CD8-positive, alpha-beta memory T cell (primary cell): ENCODE measurements at regions not wholly inside any gene's neighbourhood (a gene's known extent, or its start where the extent isn't known, plus 50 kb on each side); places are given as distances from the start of the nearest gene placed in this dataset.

Experiments used
- CTCF ChIA-PET: fragments of 350-600 bp; sonication (Branson Sonifier 250); formaldehyde crosslinking; loops from one replicate; lab custom pipeline; 2021; ENCODE audit warnings: antibody characterized with exemption; lab: Charles Lee
- POLR2A ChIA-PET: fragments of 350-600 bp; sonication (Branson Sonifier 250); formaldehyde crosslinking; loops from one replicate; lab custom pipeline; 2021; ENCODE audit warnings: antibody characterized with exemption; lab: Charles Lee
- DNase-seq, 5 donors: peaks; one replicate each; pipeline versions ENCODE4 v3.0.0 to v3.0.0-alpha.2; 2020 to 2022; ENCODE audit warnings: mixed read lengths in 1 of 5
- H3K27ac ChIP-seq: one replicate; pipeline ENCODE4 v1.7.0; 2013; ENCODE audit warnings: low read depth, mild to moderate bottlenecking, low read length, moderate library complexity
- H3K27me3 ChIP-seq: 2 replicates; pipeline ENCODE4 v1.7.0; 2013; ENCODE audit warnings: low read length, mild to moderate bottlenecking; ENCODE audit not compliant: insufficient read depth, poor library complexity, severe bottlenecking
- H3K36me3 ChIP-seq: 2 replicates; pipeline ENCODE4 v1.7.0; 2013; ENCODE audit warnings: mild to moderate bottlenecking, low read length, moderate library complexity; ENCODE audit not compliant: insufficient read depth
- H3K4me1 ChIP-seq: 2 replicates; pipeline ENCODE4 v1.7.0; 2013; ENCODE audit warnings: mild to moderate bottlenecking, low read length, moderate library complexity; ENCODE audit not compliant: insufficient read depth
- H3K4me3 ChIP-seq: 2 replicates; pipeline ENCODE4 v1.7.0; 2013; ENCODE audit warnings: mild to moderate bottlenecking, low read length
- H3K9me3 ChIP-seq: 2 replicates; pipeline ENCODE4 v1.7.0; 2013; ENCODE audit warnings: mild to moderate bottlenecking, low read length
- H3K27ac Mint-ChIP-seq, 8 donors: one replicate each; pipeline ENCODE4 v1.8.0; 2020 to 2021; ENCODE audit warnings: mixed read lengths in 8 of 8, mild to moderate bottlenecking in 6 of 8, inconsistent platforms in 3 of 8, moderate library complexity in 3 of 8
- H3K27me3 Mint-ChIP-seq, 2 donors: one replicate each; pipeline ENCODE4 v1.8.0; 2020 to 2021; ENCODE audit warnings: mixed read lengths in 2 of 2, mild to moderate bottlenecking in 1 of 2, moderate library complexity in 1 of 2
- H3K36me3 Mint-ChIP-seq, 3 donors: one replicate each; pipeline ENCODE4 v1.8.0; 2020 to 2021; ENCODE audit warnings: mixed read lengths in 3 of 3, inconsistent platforms in 1 of 3, mild to moderate bottlenecking in 1 of 3
- H3K4me1 Mint-ChIP-seq, 3 donors: one replicate each; pipeline ENCODE4 v1.8.0; 2020 to 2021; ENCODE audit warnings: mixed read lengths in 3 of 3, inconsistent platforms in 1 of 3, mild to moderate bottlenecking in 1 of 3
- H3K4me3 Mint-ChIP-seq, 7 donors: one replicate each; pipeline ENCODE4 v1.8.0; 2020 to 2021; ENCODE audit warnings: mixed read lengths in 7 of 7, mild to moderate bottlenecking in 6 of 7, moderate library complexity in 4 of 7, inconsistent platforms in 2 of 7
- H3K9me3 Mint-ChIP-seq, 5 donors: one replicate each; pipeline ENCODE4 v1.8.0; 2020 to 2022; ENCODE audit warnings: mixed read lengths in 5 of 5, mild to moderate bottlenecking in 3 of 5, moderate library complexity in 2 of 5, inconsistent platforms in 1 of 5

DNA sequence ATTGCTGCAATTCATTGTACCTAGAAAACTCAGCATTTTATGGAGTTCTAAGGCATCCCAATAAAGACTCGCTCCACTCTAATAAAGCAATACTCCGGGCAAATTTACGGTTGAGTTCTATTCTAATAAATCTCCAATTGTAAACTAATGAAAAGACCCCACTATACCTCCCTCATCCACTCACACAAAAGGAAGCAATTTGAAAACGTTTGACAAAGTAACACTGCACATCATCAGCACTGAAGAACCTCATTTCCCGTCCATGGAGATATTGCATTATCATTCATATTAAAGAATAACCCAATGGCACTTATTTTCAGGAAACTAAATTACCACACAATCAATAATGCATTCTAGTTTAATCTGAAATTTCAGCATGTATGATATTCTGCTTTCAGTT lies 111.0 kb upstream of the LMO3 start:
- no peak overlapping the region for H3K4me3 ChIP-seq
- POLR2A ChIA-PET, result no interaction called here
- no peaks in the 10 kb centered on the region for H3K36me3 ChIP-seq
- DNase-seq, result no peak
- no peaks in the 10 kb centered on the region for H3K9me3 ChIP-seq
- H3K4me3 Mint-ChIP-seq, result no peak overlapping the region
- no peaks in the 10 kb centered on the region for H3K27me3 Mint-ChIP-seq
- H3K27ac ChIP-seq, result no peak overlapping the region
- H3K4me1 ChIP-seq, result no peaks in the 10 kb centered on the region
- no peaks in the 10 kb centered on the region for H3K4me1 Mint-ChIP-seq
- no peak overlapping the region for H3K27ac Mint-ChIP-seq
- peaks cover 3 to 26% (median 7%) of the 10 kb centered on the region in 5 donors for H3K9me3 Mint-ChIP-seq
- CTCF ChIA-PET, result no interaction called here
- H3K27me3 ChIP-seq, result no peaks in the 10 kb centered on the region
- no peaks in the 10 kb centered on the region for H3K36me3 Mint-ChIP-seq

GRCh38 chr12:16692099-16692498 lies 86.1 kb upstream of the LMO3 start:
- H3K36me3 ChIP-seq, result no peaks in the 10 kb centered on the region
- H3K27ac ChIP-seq, result no peak overlapping the region
- Mint-ChIP-seq H3K27ac (no peak overlapping the region), H3K9me3 (peaks cover 3 to 39% (median 12%) of the 10 kb centered on the region in 5 donors), H3K36me3 (no peaks in the 10 kb centered on the region), H3K4me3 (no peak overlapping the region), H3K4me1 (no peaks in the 10 kb centered on the region), H3K27me3 (no peaks in the 10 kb centered on the region)
- DNase-seq, result no peak
- ChIA-PET POLR2A (no interaction called here), CTCF (no interaction called here)
- no peaks in the 10 kb centered on the region for H3K9me3 ChIP-seq
- no peaks in the 10 kb centered on the region for H3K4me1 ChIP-seq
- no peak overlapping the region for H3K4me3 ChIP-seq
- no peaks in the 10 kb centered on the region for H3K27me3 ChIP-seq

- Histone ChIP-seq H3K9me3 (no peaks in the 10 kb centered on the region), H3K36me3 (no peaks in the 10 kb centered on the region), H3K27me3 (no peaks in the 10 kb centered on the region), H3K27ac (no peak overlapping the region), H3K4me3 (no peak overlapping the region), H3K4me1 (no peaks in the 10 kb centered on the region)
- H3K4me3 Mint-ChIP-seq, result no peak overlapping the region
- no peaks in the 10 kb centered on the region for H3K27me3 Mint-ChIP-seq
- no peaks in the 10 kb centered on the region for H3K36me3 Mint-ChIP-seq
- no peak overlapping the region for H3K27ac Mint-ChIP-seq
- DNase-seq, result no peak
- CTCF ChIA-PET, result no interaction called here
- POLR2A ChIA-PET, result no interaction called here
- H3K9me3 Mint-ChIP-seq, result peaks cover 3 to 37% (median 10%) of the 10 kb centered on the region in 5 donors
- H3K4me1 Mint-ChIP-seq, result no peaks in the 10 kb centered on the region
These were observed 85.7 kb upstream of the LMO3 start for GRCh38 chr12:16691624-16692023.

DNA sequence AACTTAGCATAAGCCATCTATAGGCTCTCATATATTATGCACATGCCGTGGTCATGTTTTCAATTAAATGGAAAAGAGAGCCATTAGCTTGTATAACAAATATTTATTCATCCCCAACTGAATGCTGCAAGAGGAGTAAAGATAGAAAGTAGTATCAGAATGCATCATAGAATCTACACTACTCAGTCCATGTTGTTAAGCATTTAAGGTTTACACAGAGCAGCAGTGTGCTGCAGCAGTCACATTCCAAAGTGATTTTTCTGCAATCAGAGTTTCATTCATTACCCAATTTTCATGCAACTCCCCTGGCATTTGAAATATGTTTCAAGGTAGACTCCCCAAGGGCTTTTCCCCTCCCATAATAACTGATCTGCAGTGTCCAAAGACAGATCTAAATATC lies 82.2 kb upstream of the LMO3 start:
- H3K9me3 Mint-ChIP-seq, result peaks cover 5 to 29% (median 10%) of the 10 kb centered on the region in 5 donors
- H3K4me1 Mint-ChIP-seq, result no peaks in the 10 kb centered on the region
- POLR2A ChIA-PET, result no interaction called here
- H3K9me3 ChIP-seq, result no peaks in the 10 kb centered on the region
- no peak for DNase-seq
- H3K4me3 Mint-ChIP-seq, result no peak overlapping the region
- H3K4me1 ChIP-seq, result no peaks in the 10 kb centered on the region
- H3K36me3 ChIP-seq, result no peaks in the 10 kb centered on the region
- H3K27me3 Mint-ChIP-seq, result no peaks in the 10 kb centered on the region
- no peak overlapping the region for H3K4me3 ChIP-seq
- no peaks in the 10 kb centered on the region for H3K36me3 Mint-ChIP-seq
- no peak overlapping the region for H3K27ac Mint-ChIP-seq
- H3K27ac ChIP-seq, result no peak overlapping the region
- CTCF ChIA-PET, result no interaction called here
- no peaks in the 10 kb centered on the region for H3K27me3 ChIP-seq

DNA sequence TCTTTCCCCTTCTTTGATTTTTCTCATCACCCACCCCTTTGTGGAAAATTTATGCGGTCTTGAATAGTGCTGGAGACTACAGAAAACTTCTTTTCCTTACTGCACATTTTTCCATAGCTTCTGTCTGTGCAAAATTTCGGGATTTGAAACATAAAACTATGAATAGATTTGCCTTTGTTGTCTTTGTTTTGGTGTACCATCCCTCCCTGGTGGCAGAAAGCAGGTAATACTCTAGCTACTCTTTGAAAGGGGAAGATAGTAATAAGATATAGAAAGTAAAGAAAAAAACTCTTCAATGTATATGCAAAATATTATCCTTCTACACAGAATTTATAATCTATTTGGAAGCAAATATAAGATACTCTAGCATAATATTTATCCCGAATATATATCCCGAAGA lies 79.1 kb upstream of the LMO3 start:
- Histone ChIP-seq H3K27ac (no peak overlapping the region), H3K4me3 (no peak overlapping the region), H3K36me3 (no peaks in the 10 kb centered on the region), H3K27me3 (no peaks in the 10 kb centered on the region), H3K9me3 (no peaks in the 10 kb centered on the region), H3K4me1 (no peaks in the 10 kb centered on the region)
- Mint-ChIP-seq H3K9me3 (peaks cover 8 to 23% (median 12%) of the 10 kb centered on the region in 5 donors), H3K4me1 (no peaks in the 10 kb centered on the region), H3K27ac (no peak overlapping the region), H3K4me3 (no peak overlapping the region), H3K36me3 (no peaks in the 10 kb centered on the region), H3K27me3 (no peaks in the 10 kb centered on the region)
- POLR2A ChIA-PET, result no interaction called here
- CTCF ChIA-PET, result no interaction called here
- no peak for DNase-seq

- CTCF ChIA-PET, result no interaction called here
These were observed 75.2 kb upstream of the LMO3 start for GRCh38 chr12:16681196-16681595.

DNA sequence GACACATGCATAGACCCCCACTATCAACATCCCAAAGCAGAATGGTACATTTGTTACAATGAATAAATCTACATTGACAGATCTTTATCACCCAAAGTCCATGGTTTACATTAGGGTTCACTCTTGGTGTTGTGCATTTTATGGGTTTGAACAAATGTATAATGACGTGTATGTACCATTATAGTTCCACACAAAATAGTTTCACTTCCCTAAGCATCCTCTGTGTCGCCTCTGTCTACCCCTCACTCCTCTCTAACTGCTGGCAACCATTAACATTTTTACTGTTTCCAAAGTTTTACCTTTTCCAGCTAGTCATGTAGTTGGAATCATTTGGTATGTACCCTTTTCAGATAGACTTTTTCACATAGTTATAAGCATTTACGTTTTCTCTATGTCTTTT lies 69.5 kb upstream of the LMO3 start:
- Histone ChIP-seq H3K4me3 (no peak overlapping the region), H3K27ac (no peak overlapping the region), H3K4me1 (no peaks in the 10 kb centered on the region), H3K27me3 (no peaks in the 10 kb centered on the region), H3K9me3 (no peaks in the 10 kb centered on the region), H3K36me3 (no peaks in the 10 kb centered on the region)
- no peaks in the 10 kb centered on the region for H3K27me3 Mint-ChIP-seq
- ChIA-PET POLR2A (no interaction called here), CTCF (no interaction called here)
- no peaks in the 10 kb centered on the region for H3K36me3 Mint-ChIP-seq
- DNase-seq, result no peak
- no peaks in the 10 kb centered on the region for H3K4me1 Mint-ChIP-seq
- no peak overlapping the region for H3K4me3 Mint-ChIP-seq
- H3K9me3 Mint-ChIP-seq, result peaks cover 0 to 12% (median 4%) of the 10 kb centered on the region in 5 donors
- no peak overlapping the region for H3K27ac Mint-ChIP-seq

More at GRCh38 chr12:16681196-16681595, 75.2 kb upstream of the LMO3 start:
- no peaks in the 10 kb centered on the region for H3K36me3 Mint-ChIP-seq
- Histone ChIP-seq H3K9me3 (no peaks in the 10 kb centered on the region), H3K4me3 (no peak overlapping the region), H3K4me1 (no peaks in the 10 kb centered on the region), H3K27me3 (no peaks in the 10 kb centered on the region), H3K36me3 (no peaks in the 10 kb centered on the region), H3K27ac (no peak overlapping the region)
- POLR2A ChIA-PET, result no interaction called here
- H3K4me3 Mint-ChIP-seq, result no peak overlapping the region
- H3K4me1 Mint-ChIP-seq, result no peaks in the 10 kb centered on the region
- no peaks in the 10 kb centered on the region for H3K27me3 Mint-ChIP-seq
- H3K9me3 Mint-ChIP-seq, result peaks cover 7 to 18% (median 8%) of the 10 kb centered on the region in 5 donors
- no peak overlapping the region for H3K27ac Mint-ChIP-seq
- DNase-seq, result no peak

GRCh38 chr12:16674885-16675284 lies 68.9 kb upstream of the LMO3 start:
- Mint-ChIP-seq H3K4me3 (no peak overlapping the region), H3K4me1 (no peaks in the 10 kb centered on the region)
- CTCF ChIA-PET, result no interaction called here

More at GRCh38 chr12:16674885-16675284, 68.9 kb upstream of the LMO3 start:
- Histone ChIP-seq H3K4me3 (no peak overlapping the region), H3K27me3 (no peaks in the 10 kb centered on the region), H3K36me3 (no peaks in the 10 kb centered on the region), H3K27ac (no peak overlapping the region), H3K4me1 (no peaks in the 10 kb centered on the region), H3K9me3 (no peaks in the 10 kb centered on the region)
- POLR2A ChIA-PET, result no interaction called here
- H3K9me3 Mint-ChIP-seq, result peaks cover 0 to 12% (median 4%) of the 10 kb centered on the region in 5 donors
- H3K27ac Mint-ChIP-seq, result no peak overlapping the region
- no peaks in the 10 kb centered on the region for H3K27me3 Mint-ChIP-seq
- DNase-seq, result no peak
- no peaks in the 10 kb centered on the region for H3K36me3 Mint-ChIP-seq
